ENCODE measurements at regions not wholly inside any gene's neighbourhood (a gene's known extent, or its start where the extent isn't known, plus 50 kb on each side); places are given as distances from the start of the nearest gene placed in this dataset.

- TF ChIP-seq FOS (IDR thresholded peaks at IDR 0.05; ENCODE audit: borderline replicate concordance, extremely low read depth, insufficient read length) (no peak), SIN3A (IDR thresholded peaks at IDR 0.05; ENCODE audit: low read depth, low read length) (no peak), CHD2 (IDR thresholded peaks at IDR 0.05; ENCODE audit: borderline replicate concordance, low read depth, low read length) (no peak)
Observed at GRCh38 chr12:124501827-124502226, 65.6 kb downstream of the NCOR2 start.

All from GM12878 (cell line).